Heart right ventricle (tissue), 16 donors: ENCODE measurements at regions not wholly inside any gene's neighbourhood (a gene's known extent, or its start where the extent isn't known, plus 50 kb on each side); places are given as distances from the start of the nearest gene placed in this dataset.

Source experiments
- ATAC-seq, 8 donors: fragments of 200-7000 bp; cut with Tn5 transposase; one replicate each; pipeline ENCODE4 v1.9.1; 2020; ENCODE audit warnings: mild to moderate bottlenecking in 8 of 8, moderate library complexity in 8 of 8, moderate number of reproducible peaks in 1 of 8
- DNase-seq, 2 donors: peaks; one replicate each; pipeline ENCODE4 v3.0.0-alpha.2; 2020
- H3K27ac ChIP-seq, 10 donors: fragments of 200-600 bp; sonication (generic) in 2 of 10; one replicate each; pipeline versions ENCODE4 v1.5.0 to v1.8.0; 2020 to 2022; ENCODE audit warnings: mild to moderate bottlenecking in 3 of 10
- H3K27me3 ChIP-seq, 7 donors: fragments of 200-600 bp; one replicate each; pipeline ENCODE4 v1.8.0; 2021 to 2022; ENCODE audit warnings: mild to moderate bottlenecking in 2 of 7
- H3K36me3 ChIP-seq, 9 donors: fragments of 200-600 bp; sonication (generic) in 1 of 9; one replicate each; pipeline versions ENCODE4 v1.5.0 to v1.8.0; 2020 to 2022; ENCODE audit warnings: mild to moderate bottlenecking in 2 of 9
- H3K4me1 ChIP-seq, 9 donors: fragments of 200-600 bp; sonication (generic) in 1 of 9; one replicate each; pipeline versions ENCODE4 v1.5.0 to v1.8.0; 2020 to 2022; ENCODE audit warnings: mild to moderate bottlenecking in 4 of 9
- H3K4me3 ChIP-seq, 10 donors: fragments of 200-600 bp; sonication (generic) in 2 of 10; one replicate each; pipeline versions ENCODE4 v1.5.0 to v1.8.0; 2020 to 2022; ENCODE audit warnings: mild to moderate bottlenecking in 7 of 10, moderate library complexity in 2 of 10
- H3K9me3 ChIP-seq, 11 donors: fragments of 200-600 bp in 10 of 11; sonication (generic) in 2 of 11; one replicate each; pipeline versions ENCODE4 v1.5.0 to v1.8.0; 2013 to 2022; ENCODE audit warnings: mild to moderate bottlenecking in 2 of 11, control low read depth in 1 of 11, moderate library complexity in 1 of 11
- CTCF ChIP-seq, 9 donors: fragments of 200-600 bp; sonication (generic) in 2 of 9; IDR thresholded peaks; one replicate each; pipeline versions ENCODE4 v1.5.0 to v1.8.0; 2021 to 2022; ENCODE audit warnings: antibody characterized with exemption in 9 of 9, mild to moderate bottlenecking in 5 of 9, moderate library complexity in 1 of 9
- WGBS, 2 donors: extraction: QIAGEN DNeasy Blood & Tissue Kit; methylation state at CpG; one replicate each; pipeline ENCODE4 v1.1.7; 2013; ENCODE audit warnings: inconsistent platforms in 1 of 2; 5-methylcytosine and 5-hydroxymethylcytosine counted together
- intact Hi-C, 10 donors: fragments of 100-400 bp; cut with DNase I; formaldehyde crosslinking; loops; one replicate each; pipeline versions ENCODE4 v1.11.1 to v1.14.2; 2022
- donor health status: Arrhythmogenic right ventricular cardiomyopathy.
- donor health status: ischemic (EF 13 %, LVEDD 7.1; RV severe dilation, severe dysfunction).
- donor health status: healthy with polysubstance abuse.
- donor health status: DM: no; HTN: yes; CAD: no.
- donor health status: DM: no; HTN: no; CAD: no.
- donor health status: ischemic (EF 25% LVEDD 6.9; RV normal size, moderate dysfunction).
- donor health status: ischemic (EF 25% LVEDD 5.7; RV mildly dilated, moderate dysfunction).
- donor health status: healthy.
- donor health status: DM: yes; HTN: yes; CAD: no.
- donor health status: Ischemic cardiomyopathy.
- donor health status: ischemic (EF 35%, LVEDD 5.7; RV mildly dilated, moderate dysfunction).
- donor health status: nonischemic (EF 11% LVEDD 7.7; RV severe dilation, severe dysfunction).
- donor health status: DM: yes; HTN: yes; CAD: no.
- donor health status: PGD.
- donor health status: ischemic (EF 29% LVEDD 5.4; RV normal size, mild dysfunction).
- donor health status: nonischemic (EF 23%, LVEDD 6.1; RV moderate dilation, normal function).

- no peak overlapping the region for H3K27ac ChIP-seq
- H3K4me3 ChIP-seq: no peak overlapping the region
- no peak for TF ChIP-seq CTCF (IDR thresholded peaks at IDR 0.05)
- no peaks in the 10 kb centered on the region for H3K4me1 ChIP-seq
- no peak for DNase-seq
- H3K36me3 ChIP-seq: no peaks in the 10 kb centered on the region
- ATAC-seq: no peak
- WGBS, 2 donors: 84 to 89% methylated on average over 4 of the region's 4 CpGs
- H3K9me3 ChIP-seq: peaks cover 0 to 5% (median 0%) of the 10 kb centered on the region in 11 donors
- H3K27me3 ChIP-seq: peaks cover 0 to 10% (median 0%) of the 10 kb centered on the region in 7 donors
- intact Hi-C loops: no loop called here
Observed at GRCh38 chr2:128996078-128996477, 677.4 kb upstream of the HS6ST1 start.

GRCh38 chr2:128997166-128997866, 678.6 kb upstream of the HS6ST1 start:
- intact Hi-C loops: no loop called here
- Histone ChIP-seq H3K27ac (no peak overlapping the region), H3K36me3 (no peaks in the 10 kb centered on the region), H3K27me3 (peaks cover 0 to 10% (median 0%) of the 10 kb centered on the region in 7 donors), H3K4me3 (no peak overlapping the region), H3K9me3 (no peaks in the 10 kb centered on the region), H3K4me1 (no peaks in the 10 kb centered on the region)
- no peak for DNase-seq
- no peak for ATAC-seq
- 75 to 91% methylated on average over 5 of the region's 5 CpGs for WGBS, 2 donors
- no peak for TF ChIP-seq CTCF (IDR thresholded peaks at IDR 0.05)

GRCh38 chr2:129001926-129002325, 683.3 kb upstream of the HS6ST1 start:
- no peak for TF ChIP-seq CTCF (IDR thresholded peaks at IDR 0.05)
- Histone ChIP-seq H3K27ac (no peak overlapping the region), H3K9me3 (no peaks in the 10 kb centered on the region), H3K4me1 (no peaks in the 10 kb centered on the region), H3K4me3 (no peak overlapping the region), H3K27me3 (peaks cover 0 to 4% (median 0%) of the 10 kb centered on the region in 7 donors), H3K36me3 (no peaks in the 10 kb centered on the region)
- intact Hi-C loops: no loop called here
- WGBS, 2 donors: 80 to 90% methylated on average over 5 of the region's 5 CpGs
- no peak for DNase-seq
- no peak for ATAC-seq

- Histone ChIP-seq H3K4me3 (no peak overlapping the region), H3K27me3 (no peaks in the 10 kb centered on the region), H3K9me3 (no peaks in the 10 kb centered on the region), H3K36me3 (no peaks in the 10 kb centered on the region), H3K4me1 (no peaks in the 10 kb centered on the region), H3K27ac (no peak overlapping the region)
- intact Hi-C loops: no loop called here
- DNase-seq (no peak), ATAC-seq (no peak)
- 89% methylated on average over 3 of the region's 3 CpGs for WGBS, 2 donors
- no peak for TF ChIP-seq CTCF (IDR thresholded peaks at IDR 0.05)
Observed at GRCh38 chr2:129002751-129003150, 684.1 kb upstream of the HS6ST1 start.
